SK-N-SH treated with all-trans-retinoic acid at 6 μM for 48 hours (cell line): ENCODE measurements at regions not wholly inside any gene's neighbourhood (a gene's known extent, or its start where the extent isn't known, plus 50 kb on each side); places are given as distances from the start of the nearest gene placed in this dataset.

Experiments used
- ATAC-seq: fragments of 200-7000 bp; cut with Tn5 transposase; 3 replicates; pipeline ENCODE4 v1.9.1; 2020; ENCODE audit warnings: mild to moderate bottlenecking, moderate library complexity
- BACH2 ChIP-seq: fragments of 250-450 bp; sonication (Bioruptor Pico); IDR thresholded peaks from 2 replicates; pipeline ENCODE4 v1.9.0; 2021; ENCODE audit warnings: mild to moderate bottlenecking, borderline replicate concordance
- CREB5 ChIP-seq: fragments of 250-450 bp; sonication (Bioruptor Pico); IDR thresholded peaks from 2 replicates; pipeline ENCODE4 v1.5.1; 2020; ENCODE audit warnings: low read depth, mild to moderate bottlenecking, moderate library complexity
- CSDC2 ChIP-seq: fragments of 250-450 bp; sonication (Bioruptor Pico); IDR thresholded peaks from 2 replicates; pipeline ENCODE4 v1.5.0; 2020; ENCODE audit warnings: mild to moderate bottlenecking, moderate library complexity
- CSRNP3 ChIP-seq: fragments of 250-450 bp; sonication (Bioruptor Pico); IDR thresholded peaks from 2 replicates; pipeline ENCODE4 v1.5.1; 2021; ENCODE audit warnings: mild to moderate bottlenecking, moderate library complexity
- ESRRG ChIP-seq: fragments of 250-450 bp; sonication (Bioruptor Pico); IDR thresholded peaks from 2 replicates; pipeline ENCODE4 v1.6.1; 2021; ENCODE audit warnings: mild to moderate bottlenecking
- GLIS3 ChIP-seq: fragments of 250-450 bp; sonication (Bioruptor Pico); IDR thresholded peaks from 2 replicates; pipeline ENCODE4 v1.5.0; 2020; ENCODE audit warnings: mild to moderate bottlenecking, moderate library complexity
- ISL1 ChIP-seq: fragments of 250-450 bp; sonication (Bioruptor Pico); IDR thresholded peaks from 2 replicates; pipeline ENCODE4 v2.1.2; 2022; ENCODE audit warnings: mild to moderate bottlenecking, moderate library complexity
- OSR1 ChIP-seq: fragments of 250-450 bp; sonication (Bioruptor Pico); IDR thresholded peaks from 2 replicates; pipeline ENCODE4 v1.8.0; 2022; ENCODE audit warnings: moderate library complexity, mild to moderate bottlenecking, inconsistent platforms
- PATZ1 ChIP-seq: fragments of 250-450 bp; sonication (Bioruptor Pico); IDR thresholded peaks from 2 replicates; pipeline ENCODE4 v1.8.0; 2020; ENCODE audit warnings: mild to moderate bottlenecking, moderate library complexity, borderline replicate concordance
- POU6F1 ChIP-seq: fragments of 250-450 bp; sonication (Bioruptor Pico); IDR thresholded peaks from 2 replicates; pipeline ENCODE4 v1.8.0; 2021; ENCODE audit warnings: low read depth, mild to moderate bottlenecking, moderate library complexity, borderline replicate concordance
- PPARA ChIP-seq: fragments of 250-450 bp; sonication (Bioruptor Pico); IDR thresholded peaks from 2 replicates; pipeline ENCODE4 v1.5.0; 2020; ENCODE audit warnings: mild to moderate bottlenecking, borderline replicate concordance
- RARB ChIP-seq: fragments of 250-450 bp; sonication (Bioruptor Pico); IDR thresholded peaks from 2 replicates; pipeline ENCODE4 v1.8.0; 2021; ENCODE audit warnings: mild to moderate bottlenecking, moderate library complexity
- SNAI2 ChIP-seq: fragments of 250-450 bp; sonication (Bioruptor Pico); IDR thresholded peaks from 2 replicates; pipeline ENCODE4 v1.5.0; 2020; ENCODE audit warnings: mild to moderate bottlenecking, moderate library complexity
- TCF4 ChIP-seq: fragments of 250-450 bp; sonication (Bioruptor Pico); IDR thresholded peaks from 2 replicates; pipeline ENCODE4 v1.8.0; 2021; ENCODE audit warnings: mild to moderate bottlenecking, moderate library complexity, borderline replicate concordance
- TOX ChIP-seq: fragments of 250-450 bp; sonication (Bioruptor Pico); IDR thresholded peaks from 2 replicates; pipeline ENCODE4 v1.8.0; 2021; ENCODE audit warnings: mild to moderate bottlenecking, moderate library complexity, borderline replicate concordance
- TSHZ2 ChIP-seq: fragments of 250-450 bp; sonication (Bioruptor Pico); IDR thresholded peaks from 2 replicates; pipeline ENCODE4 v1.5.0; 2020; ENCODE audit warnings: mild to moderate bottlenecking, moderate library complexity
- ZC3H10 ChIP-seq: fragments of 250-450 bp; sonication (Bioruptor Pico); IDR thresholded peaks from 2 replicates; pipeline ENCODE4 v1.5.1; 2021; ENCODE audit warnings: mild to moderate bottlenecking, moderate library complexity
- ZFP3 ChIP-seq: fragments of 250-450 bp; sonication (Bioruptor Pico); IDR thresholded peaks from 2 replicates; pipeline ENCODE4 v1.5.0; 2020; ENCODE audit warnings: mild to moderate bottlenecking, moderate library complexity
- ZFP30 ChIP-seq: fragments of 450-650 bp; formaldehyde crosslinking; IDR thresholded peaks from 2 replicates; pipeline ENCODE4 v1.5.0; 2022; ENCODE audit warnings: mild to moderate bottlenecking, moderate library complexity
- ZNF565 ChIP-seq: fragments of 450-650 bp; formaldehyde crosslinking; conservative IDR thresholded peaks from 2 replicates; pipeline ENCODE4 v1.5.0; 2020; ENCODE audit warnings: low read depth, mild to moderate bottlenecking, moderate library complexity
- ZNF70 ChIP-seq: fragments of 450-650 bp; formaldehyde crosslinking; IDR thresholded peaks from 2 replicates; pipeline ENCODE4 v1.5.0; 2020; ENCODE audit warnings: mild to moderate bottlenecking, moderate library complexity

GRCh38 chr13:75079226-75079625 lies 402.7 kb downstream of the TBC1D4 start:
- ATAC-seq, result no peak
- TF ChIP-seq PPARA (CRISPR knock-in tag) (no peak), POU6F1 (CRISPR knock-in tag) (no peak), ZNF565 (CRISPR knock-in tag) (no peak), BACH2 (no peak), RARB (CRISPR knock-in tag) (no peak), CREB5 (CRISPR knock-in tag) (no peak), CSDC2 (no peak), GLIS3 (CRISPR knock-in tag) (no peak), CSRNP3 (CRISPR knock-in tag) (no peak), ZFP30 (CRISPR knock-in tag) (no peak), SNAI2 (CRISPR knock-in tag) (no peak), ZFP3 (no peak), TSHZ2 (no peak), OSR1 (CRISPR knock-in tag) (no peak), ZNF70 (CRISPR knock-in tag) (no peak), TOX (CRISPR knock-in tag) (no peak), ZC3H10 (CRISPR knock-in tag) (no peak), TCF4 (CRISPR knock-in tag) (no peak), PATZ1 (CRISPR knock-in tag) (no peak)

GRCh38 chr13:75076476-75076875 lies 405.5 kb downstream of the TBC1D4 start:
- no peak for ATAC-seq
- no peak for TF ChIP-seq ZNF565 (CRISPR knock-in tag)
- TF ChIP-seq PATZ1 (CRISPR knock-in tag), result no peak
- no peak for TF ChIP-seq OSR1 (CRISPR knock-in tag)
- TF ChIP-seq ZFP3, result no peak
- TF ChIP-seq ISL1 (CRISPR knock-in tag), result no peak

- no peak for ATAC-seq
- TF ChIP-seq POU6F1 (CRISPR knock-in tag), result no peak
- TF ChIP-seq PPARA (CRISPR knock-in tag), result no peak
- TF ChIP-seq TOX (CRISPR knock-in tag), result no peak
- no peak for TF ChIP-seq PATZ1 (CRISPR knock-in tag)
- TF ChIP-seq BACH2, result no peak
- TF ChIP-seq ZFP30 (CRISPR knock-in tag), result no peak
- TF ChIP-seq TCF4 (CRISPR knock-in tag), result no peak
- TF ChIP-seq ESRRG (CRISPR knock-in tag), result no peak
- no peak for TF ChIP-seq SNAI2 (CRISPR knock-in tag)
- TF ChIP-seq RARB (CRISPR knock-in tag), result no peak
- TF ChIP-seq ZC3H10 (CRISPR knock-in tag), result no peak
Measured at GRCh38 chr13:75073786-75074185, 408.2 kb downstream of the TBC1D4 start.
